ENCODE measurements at regions not wholly inside any gene's neighbourhood (a gene's known extent, or its start where the extent isn't known, plus 50 kb on each side); places are given as distances from the start of the nearest gene placed in this dataset.

GRCh38 chr2:65605743-65606058 lies 173.3 kb upstream of the SPRED2 start:
- TF ChIP-seq CTCF (IDR thresholded peaks at IDR 0.05; ENCODE audit: low read length), result no peak
- no peak for TF ChIP-seq EZH2 (optimal IDR thresholded peaks at IDR 0.05; ENCODE audit: low read depth, low read length)
